T-helper 22 cell (primary cell): ENCODE measurements at regions not wholly inside any gene's neighbourhood (a gene's known extent, or its start where the extent isn't known, plus 50 kb on each side); places are given as distances from the start of the nearest gene placed in this dataset.
"Not testable (repeated sequence)": the region's sequence is repeated elsewhere in the genome, so short reads cannot be mapped to it uniquely, and the experiment has no call there.

ENCODE experiments used
- DNase-seq: peaks from one replicate; pipeline ENCODE4 v3.0.0-alpha.2; 2020; ENCODE audit warnings: low read depth

- DNase-seq, result no peak
These were observed 714.2 kb upstream of the LCORL start for GRCh38 chr4:18735740-18736268.

DNA sequence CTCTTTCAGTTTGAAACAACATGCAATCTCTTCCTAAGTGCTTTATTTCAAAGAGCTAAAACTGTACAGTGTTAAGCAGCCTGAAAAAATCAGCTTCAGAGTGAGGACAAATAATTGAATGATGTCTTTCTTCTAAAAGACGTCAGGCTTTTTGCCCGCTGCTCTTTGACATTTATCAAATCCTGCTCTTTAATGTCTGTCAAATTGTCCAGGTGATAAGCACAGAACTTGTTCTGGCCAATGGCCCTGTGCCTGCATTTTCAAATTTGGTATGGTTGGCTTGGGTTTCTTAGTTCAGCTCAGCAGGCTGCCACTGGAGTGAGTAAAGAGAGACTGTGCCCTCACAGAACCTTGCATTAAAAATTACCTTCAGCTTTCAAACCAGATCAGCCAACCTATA is 712.9 kb upstream of the LCORL start:
- DNase-seq, result no peak

DNA sequence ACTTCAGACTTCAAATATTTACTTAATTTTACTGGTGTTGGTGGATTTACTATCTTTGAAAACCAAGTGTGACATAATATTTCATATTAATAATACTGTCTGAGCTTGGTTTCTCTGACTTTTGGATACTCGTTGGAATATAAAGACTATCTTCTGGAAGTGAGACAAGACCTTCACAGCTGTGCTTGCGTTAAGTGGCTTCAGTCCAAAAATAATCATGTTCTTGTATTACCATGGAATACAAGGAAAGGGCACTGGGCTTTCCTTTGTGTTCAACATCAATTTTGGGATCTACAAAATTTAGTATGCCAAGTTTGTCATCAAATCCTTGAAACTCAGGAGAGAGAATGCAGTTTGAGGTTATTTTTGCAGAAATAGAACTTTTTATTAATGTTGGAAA is 712.4 kb upstream of the LCORL start:
- DNase-seq, result no peak

GRCh38 chr4:18722748-18723191 is 701.2 kb upstream of the LCORL start:
- no peak for DNase-seq

- no peak for DNase-seq
These were observed 676.7 kb upstream of the LCORL start for GRCh38 chr4:18698119-18698883.

DNA sequence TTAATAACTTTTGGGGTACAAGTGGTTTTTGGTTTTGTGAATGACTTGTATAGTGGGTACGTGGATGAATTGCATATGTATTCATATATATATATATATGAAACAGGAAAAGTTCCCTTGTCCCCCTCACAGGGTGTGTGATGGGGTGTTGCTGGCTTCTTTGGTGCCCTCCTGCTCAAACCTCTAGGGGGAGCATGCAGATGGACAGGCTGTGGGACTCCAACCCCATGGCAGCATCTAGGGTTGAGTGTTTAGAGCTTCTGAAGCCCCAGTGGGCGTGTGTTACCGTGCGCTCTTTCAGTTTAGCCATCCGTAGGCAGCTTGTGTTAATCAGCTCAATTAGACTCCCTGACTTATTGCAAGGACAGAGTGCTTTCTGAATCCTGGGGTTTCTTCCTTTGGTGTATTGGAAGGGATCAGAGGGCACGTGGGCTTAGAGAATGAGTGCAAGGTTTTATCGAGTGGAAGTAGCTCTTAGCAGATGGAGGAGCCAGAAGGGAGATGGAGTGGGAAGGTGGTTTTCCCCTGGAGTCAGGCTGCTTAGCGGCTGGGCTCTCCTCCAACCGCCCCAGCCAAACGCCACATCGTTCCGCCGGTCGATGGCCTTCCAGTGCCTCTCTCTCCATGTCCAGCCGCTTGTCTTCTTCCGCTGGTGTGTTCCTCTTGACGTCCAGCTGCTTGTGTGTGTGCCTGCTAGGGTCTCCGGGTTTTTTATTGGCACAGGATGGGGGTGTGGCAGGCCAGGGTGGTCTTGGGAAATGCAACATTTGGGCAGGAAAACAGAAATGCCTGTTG is 674.4 kb upstream of the LCORL start:
- DNase-seq, result no peak

GRCh38 chr4:18691431-18692200 is 670.1 kb upstream of the LCORL start:
- DNase-seq, result no peak

GRCh38 chr4:18690291-18690955 is 668.9 kb upstream of the LCORL start:
- no peak for DNase-seq

DNA sequence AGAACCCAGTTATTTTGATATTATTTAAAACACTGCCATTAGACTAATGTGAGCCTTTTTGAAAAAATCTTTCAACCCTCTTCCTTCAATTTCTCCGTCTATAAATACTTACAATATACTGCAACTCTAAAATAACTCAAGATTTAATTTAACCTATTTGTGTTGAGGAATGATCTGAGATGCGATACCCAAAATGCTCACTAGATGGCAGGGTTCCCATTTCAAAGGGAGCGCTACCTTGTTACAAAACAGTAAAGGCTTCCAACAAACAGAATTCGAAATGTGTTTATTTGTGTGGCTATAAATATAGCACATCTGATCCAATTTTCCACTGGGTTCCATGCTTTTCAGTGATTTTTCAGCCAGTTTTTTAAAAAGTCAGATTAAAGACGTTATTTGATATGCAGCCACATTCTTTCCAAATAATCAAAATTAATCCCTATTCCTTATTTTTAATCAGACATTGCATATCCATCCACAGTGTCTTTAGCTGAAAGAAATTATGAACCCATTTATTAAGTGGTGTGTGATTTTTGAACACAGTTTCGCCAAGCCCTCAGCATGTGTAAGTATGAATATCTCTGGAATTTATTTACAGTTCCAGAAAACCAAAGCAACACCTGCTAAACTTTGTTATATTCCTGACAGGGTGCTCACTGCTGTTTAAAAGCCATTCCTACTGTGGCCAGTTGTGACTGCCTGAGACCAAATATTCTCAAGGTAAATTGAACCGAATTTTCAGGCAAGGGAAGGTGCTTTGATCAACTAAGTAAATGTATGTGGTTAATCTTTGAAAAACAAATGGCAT is 668.0 kb upstream of the LCORL start:
- no peak for DNase-seq

DNA sequence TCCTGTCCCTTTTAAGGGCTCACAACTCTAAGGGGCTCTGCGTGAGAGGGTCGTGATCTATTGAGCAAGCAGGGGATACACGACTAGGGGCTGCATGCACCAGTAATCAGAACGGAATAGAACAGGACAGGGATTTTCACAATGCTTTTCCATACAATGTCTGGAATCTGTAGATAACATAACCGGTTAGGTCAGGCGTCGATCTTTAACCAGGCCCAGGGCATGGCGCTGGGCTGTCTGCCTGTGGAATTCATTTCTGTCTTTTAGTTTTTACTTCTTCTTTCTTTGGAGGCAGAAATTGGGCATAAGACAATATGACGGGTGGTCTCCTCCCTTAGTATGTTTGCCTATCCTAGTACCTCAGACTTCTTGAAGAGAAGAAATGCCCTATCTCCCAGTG is 666.8 kb upstream of the LCORL start:
- DNase-seq, result not testable (repeated sequence)

GRCh38 chr4:18686338-18687037 is 664.9 kb upstream of the LCORL start:
- DNase-seq, result no peak

DNA sequence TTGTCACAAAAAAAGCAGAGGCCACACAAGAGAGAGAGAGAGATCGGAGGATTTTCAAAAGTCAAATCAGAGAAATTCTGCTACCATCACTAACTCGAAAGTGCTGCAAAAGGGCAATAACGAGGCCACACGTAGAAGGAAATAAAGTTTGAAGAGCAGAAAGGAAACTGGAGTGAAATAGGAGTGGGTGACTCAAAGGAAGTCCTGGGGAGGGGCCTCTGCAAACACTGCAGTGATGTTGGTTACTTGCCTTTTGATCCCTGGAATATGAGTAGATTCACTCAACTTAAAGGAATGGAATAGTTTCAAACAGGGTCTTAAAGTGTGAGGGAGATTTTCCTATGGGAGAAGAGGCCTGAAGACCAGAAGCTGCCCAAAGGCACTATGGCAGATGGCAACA is 663.4 kb upstream of the LCORL start:
- DNase-seq, result no peak

GRCh38 chr4:18676526-18676915 is 655.0 kb upstream of the LCORL start:
- no peak for DNase-seq

DNA sequence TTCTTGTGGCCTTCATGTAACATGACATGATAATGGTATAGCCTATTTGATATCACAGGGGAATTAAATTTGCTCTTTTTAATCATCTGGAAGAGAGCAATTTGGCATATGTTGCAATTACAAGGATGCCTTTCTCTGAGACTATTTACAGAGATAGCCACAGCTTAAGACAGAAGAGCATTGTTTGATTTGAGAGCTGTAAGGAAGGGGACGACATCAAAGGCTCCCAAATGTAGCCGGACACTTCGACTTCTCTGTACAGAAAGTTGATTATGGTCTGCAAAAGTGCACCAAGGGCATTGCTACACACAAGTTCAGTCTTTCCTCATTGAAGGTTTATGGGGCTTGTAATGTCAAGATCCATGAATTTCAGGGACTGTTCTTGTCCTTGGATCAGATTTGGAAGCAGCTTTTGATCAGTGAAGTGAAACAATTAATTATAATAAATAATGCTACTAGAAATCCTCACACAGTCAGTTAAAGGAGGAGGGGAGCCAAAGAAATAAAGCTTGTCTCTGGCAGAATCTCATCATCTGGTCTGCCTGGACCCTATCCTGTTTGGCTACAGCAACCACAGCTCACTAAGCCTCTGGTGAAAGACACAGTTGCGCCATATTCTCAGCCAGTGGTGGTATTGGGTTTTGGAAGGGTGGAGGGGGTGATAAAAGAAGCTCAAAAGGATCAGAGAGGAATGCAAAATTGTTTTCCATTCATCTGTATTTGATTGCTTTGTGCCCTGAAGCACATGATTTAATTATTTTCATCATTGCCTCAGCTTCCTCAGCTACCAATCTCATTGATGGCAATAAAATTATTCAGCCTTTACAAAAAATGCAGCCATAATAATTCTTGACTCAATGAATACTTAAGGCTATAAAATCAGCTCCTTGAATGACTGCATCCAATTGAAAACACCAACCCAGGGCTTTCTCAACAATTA is 654.3 kb upstream of the LCORL start:
- no peak for DNase-seq

GRCh38 chr4:18670034-18670433 is 648.5 kb upstream of the LCORL start:
- DNase-seq, result no peak

GRCh38 chr4:18669390-18669789 is 647.8 kb upstream of the LCORL start:
- no peak for DNase-seq

- DNase-seq, result no peak
These were observed 644.8 kb upstream of the LCORL start for GRCh38 chr4:18666322-18666721.

DNA sequence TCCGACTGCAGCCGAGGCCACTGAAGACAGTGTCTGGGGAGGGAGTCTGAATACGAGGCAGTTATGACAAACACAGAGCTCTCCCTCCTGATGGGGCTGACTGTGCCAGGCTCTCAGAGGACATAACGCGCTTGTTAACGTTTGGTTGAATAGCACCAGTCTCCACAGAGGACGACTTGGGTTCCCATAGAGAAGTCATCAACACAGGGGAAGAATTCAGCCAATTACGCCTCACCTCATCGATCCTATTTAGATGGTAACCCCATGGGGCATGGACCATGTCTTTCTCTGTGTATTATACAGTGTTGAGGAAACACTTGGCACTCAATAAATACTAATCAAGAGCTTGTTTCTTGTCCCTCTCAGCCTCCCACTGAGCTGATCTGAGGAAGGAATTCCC is 642.6 kb upstream of the LCORL start:
- no peak for DNase-seq

DNA sequence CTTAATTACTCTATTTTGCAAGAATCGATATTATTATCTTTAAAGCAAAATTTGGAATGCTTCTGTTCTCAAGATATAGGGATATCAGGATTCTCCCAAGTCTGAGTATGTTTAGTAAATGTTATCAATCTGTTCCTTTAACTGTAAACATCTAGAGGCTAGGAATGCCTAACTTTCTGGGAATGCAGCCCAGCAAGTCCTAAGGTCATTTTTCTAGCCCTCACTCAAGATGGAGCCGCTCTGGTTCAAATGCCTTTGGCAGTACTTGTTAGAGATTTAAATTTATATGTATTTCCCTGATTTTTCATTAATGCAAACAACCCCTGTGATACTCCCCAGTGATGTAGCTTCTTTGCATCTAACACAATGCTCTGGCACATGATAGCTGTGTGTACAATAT is 623.8 kb upstream of the LCORL start:
- DNase-seq, result no peak
